H9 (cell line): ENCODE measurements at regions not wholly inside any gene's neighbourhood (a gene's known extent, or its start where the extent isn't known, plus 50 kb on each side); places are given as distances from the start of the nearest gene placed in this dataset.

Source experiments
- DNase-seq: peaks from one replicate; pipeline ENCODE4 v3.0.0-alpha.2; 2017
- H2AFZ ChIP-seq: one replicate; pipeline ENCODE4 v1.6.1; 2013; ENCODE audit warnings: mild to moderate bottlenecking, low read length, control low read depth, moderate library complexity
- H2AK5ac ChIP-seq: 2 replicates; pipeline ENCODE4 v1.6.1; 2013; ENCODE audit warnings: low read length, control low read depth, mixed read lengths; ENCODE audit not compliant: insufficient read length
- H2BK120ac ChIP-seq: one replicate; pipeline ENCODE4 v1.6.1; 2013; ENCODE audit warnings: low read depth, mild to moderate bottlenecking, low read length, control low read depth, inconsistent platforms; ENCODE audit not compliant: poor library complexity, severe bottlenecking
- H2BK12ac ChIP-seq: 2 replicates; pipeline ENCODE4 v1.6.1; 2013; ENCODE audit warnings: low read length, control low read depth, mixed read lengths, low read depth; ENCODE audit not compliant: insufficient read length
- H2BK15ac ChIP-seq: 2 replicates; pipeline ENCODE4 v1.6.1; 2013; ENCODE audit warnings: low read depth, low read length, control low read depth
- H2BK20ac ChIP-seq: one replicate; pipeline ENCODE4 v1.6.1; 2013; ENCODE audit warnings: low read depth, mild to moderate bottlenecking, low read length, control low read depth, inconsistent platforms; ENCODE audit not compliant: poor library complexity, severe bottlenecking
- H2BK5ac ChIP-seq: 2 replicates; pipeline ENCODE4 v1.6.1; 2013; ENCODE audit warnings: low read length, control low read depth, mixed read lengths; ENCODE audit not compliant: insufficient read length
- H3K14ac ChIP-seq: 2 replicates; pipeline ENCODE4 v1.6.1; 2013; ENCODE audit warnings: low read length, control low read depth; ENCODE audit not compliant: insufficient read depth
- H3K18ac ChIP-seq: 2 replicates; pipeline ENCODE4 v1.6.1; 2013; ENCODE audit warnings: low read depth, mild to moderate bottlenecking, mixed read lengths, low read length, control low read depth; ENCODE audit not compliant: insufficient read length
- H3K23ac ChIP-seq: 2 replicates; pipeline ENCODE4 v1.6.1; 2013; ENCODE audit warnings: low read length, control low read depth, mixed read lengths, low read depth; ENCODE audit not compliant: insufficient read length
- H3K23me2 ChIP-seq: 2 replicates; pipeline ENCODE4 v1.6.1; 2013; ENCODE audit warnings: low read depth, mild to moderate bottlenecking, mixed read lengths, low read length, control low read depth; ENCODE audit not compliant: insufficient read length, poor library complexity, severe bottlenecking
- H3K27ac ChIP-seq: 2 replicates; pipeline ENCODE4 v1.5.1; 2013; ENCODE audit warnings: low read length, control low read depth, mixed read lengths, low read depth; ENCODE audit not compliant: insufficient read length
- H3K27me3 ChIP-seq: 2 replicates; pipeline ENCODE4 v1.6.1; 2013; ENCODE audit warnings: low read length, control low read depth, inconsistent platforms; ENCODE audit not compliant: insufficient read depth
- H3K4ac ChIP-seq: 2 replicates; pipeline ENCODE4 v1.6.1; 2013; ENCODE audit warnings: low read depth, mild to moderate bottlenecking, control low read depth, inconsistent platforms, low read length, moderate library complexity
- H3K4me1 ChIP-seq: 2 replicates; pipeline ENCODE4 v1.6.1; 2013; ENCODE audit warnings: low read length, control low read depth, inconsistent platforms; ENCODE audit not compliant: insufficient read depth
- H3K4me2 ChIP-seq: 2 replicates; pipeline ENCODE4 v1.6.1; 2013; ENCODE audit warnings: low read length, control low read depth, mixed read lengths; ENCODE audit not compliant: insufficient read length, insufficient read depth
- H3K56ac ChIP-seq: 2 replicates; pipeline ENCODE4 v1.6.1; 2013; ENCODE audit warnings: low read depth, mild to moderate bottlenecking, mixed read lengths, low read length, control low read depth; ENCODE audit not compliant: insufficient read length
- H3K79me1 ChIP-seq: 2 replicates; pipeline ENCODE4 v1.6.1; 2013; ENCODE audit warnings: low read depth, mild to moderate bottlenecking, moderate library complexity, low read length, control low read depth, inconsistent platforms; ENCODE audit not compliant: insufficient read depth, poor library complexity, severe bottlenecking
- H3K79me2 ChIP-seq: 2 replicates; pipeline ENCODE4 v1.6.1; 2013; ENCODE audit warnings: low read length, control low read depth, inconsistent platforms; ENCODE audit not compliant: insufficient read depth
- H3K9ac ChIP-seq: 2 replicates; pipeline ENCODE4 v1.6.1; 2013; ENCODE audit warnings: low read length, control low read depth, mixed read lengths; ENCODE audit not compliant: insufficient read length; ENCODE audit errors: extremely low read depth
- H3K9me3 ChIP-seq: one replicate; pipeline ENCODE4 v1.6.1; 2013; ENCODE audit warnings: low read depth, low read length, inconsistent platforms; ENCODE audit not compliant: control insufficient read depth
- H3T11ph ChIP-seq: one replicate; pipeline ENCODE4 v1.6.1; 2013; ENCODE audit warnings: mild to moderate bottlenecking, low read length, control low read depth, inconsistent platforms
- H4K20me1 ChIP-seq: one replicate; pipeline ENCODE4 v1.6.1; 2013; ENCODE audit not compliant: control insufficient read depth, insufficient read length, insufficient read depth
- H4K5ac ChIP-seq: 2 replicates; pipeline ENCODE4 v1.6.1; 2013; ENCODE audit warnings: low read depth, mild to moderate bottlenecking, mixed read lengths, low read length, control low read depth; ENCODE audit not compliant: insufficient read length
- H4K8ac ChIP-seq: replicated peaks from 2 replicates; pipeline ENCODE4 v1.6.1; 2013; ENCODE audit warnings: low read length, control low read depth, mixed read lengths, low read depth; ENCODE audit not compliant: insufficient read length
- H4K91ac ChIP-seq: 2 replicates; pipeline ENCODE4 v1.6.1; 2013; ENCODE audit warnings: low read depth, mild to moderate bottlenecking, moderate library complexity, mixed read lengths, low read length, control low read depth; ENCODE audit not compliant: insufficient read length
- H3K27ac Mint-ChIP-seq, 3 experiments: 2 replicates in 2 of 3; 3 replicates in 1 of 3; pipeline ENCODE4 v1.8.0; 2020 to 2021; ENCODE audit warnings: mixed read lengths in 3 of 3, mild to moderate bottlenecking in 1 of 3, moderate library complexity in 1 of 3
- H3K27me3 Mint-ChIP-seq: 2 replicates; pipeline ENCODE4 v1.8.0; 2021; ENCODE audit warnings: low read depth, mild to moderate bottlenecking, moderate library complexity, mixed read lengths
- H3K36me3 Mint-ChIP-seq, 3 experiments: 2 replicates in 2 of 3; 3 replicates in 1 of 3; pipeline ENCODE4 v1.8.0; 2020 to 2021; ENCODE audit warnings: low read depth in 3 of 3, mixed read lengths in 3 of 3; ENCODE audit not compliant: insufficient read depth in 1 of 3
- H3K4me1 Mint-ChIP-seq, 2 experiments: 2 replicates each; pipeline ENCODE4 v1.8.0; 2020; ENCODE audit warnings: mixed read lengths in 2 of 2
- H3K4me3 Mint-ChIP-seq, 2 experiments: 2 replicates in 1 of 2; 3 replicates in 1 of 2; pipeline ENCODE4 v1.8.0; 2020 to 2021; ENCODE audit warnings: mild to moderate bottlenecking in 2 of 2, mixed read lengths in 2 of 2, moderate library complexity in 1 of 2
- H3K9me3 Mint-ChIP-seq, 2 experiments: 2 replicates in 1 of 2; 3 replicates in 1 of 2; pipeline ENCODE4 v1.8.0; 2020; ENCODE audit warnings: mild to moderate bottlenecking in 2 of 2, mixed read lengths in 2 of 2, moderate library complexity in 1 of 2
- WGBS: extraction: QIAGEN DNeasy Blood & Tissue Kit; methylation state at CpG from one replicate; pipeline ENCODE4 v1.1.7; 2013; ENCODE audit warnings: missing lambda C conversion rate, low lambda C conversion rate, mixed read lengths; ENCODE audit not compliant: insufficient read length; ENCODE audit errors: extremely low coverage; 5-methylcytosine and 5-hydroxymethylcytosine counted together
- TF ChIP-seq, protein P1 (sequence below): fragments of 200-600 bp; sonication (generic); conservative IDR thresholded peaks from 3 replicates; pipeline ENCODE4 v1.8.0; 2021; ENCODE audit warnings: antibody characterized with exemption, mild to moderate bottlenecking

DNA sequence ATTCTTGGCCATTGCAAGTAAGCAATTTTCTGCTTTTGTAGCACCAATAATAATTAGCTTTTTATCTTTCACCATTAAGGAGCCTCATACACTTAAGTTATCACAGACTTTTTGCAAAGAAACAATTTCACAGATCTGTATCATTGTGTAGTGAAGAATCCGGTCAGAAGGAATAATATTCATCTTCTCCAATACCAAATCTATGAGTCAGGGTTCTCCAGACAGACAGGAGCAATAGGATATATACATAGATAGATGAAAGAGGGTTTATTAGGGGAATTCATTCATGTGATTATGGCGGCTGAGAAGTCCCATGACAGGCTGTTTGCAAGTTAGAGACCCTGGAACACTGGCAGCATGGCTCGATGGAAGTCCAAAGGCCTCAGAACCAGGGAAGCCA, 82.9 kb upstream of the UBASH3B start:
- Mint-ChIP-seq H3K4me3 (no peak overlapping the region), H3K27ac (no peak overlapping the region), H3K36me3 (no peaks in the 10 kb centered on the region; a peak in 1 of 7 replicates), H3K9me3 (no peaks in the 10 kb centered on the region; a peak in 1 of 5 replicates), H3K27me3 (peaks cover 2% of the 10 kb centered on the region; the same call in 1 of the 2 replicates), H3K4me1 (no peaks in the 10 kb centered on the region)
- Histone ChIP-seq H3K4me1 (no peaks in the 10 kb centered on the region), H2AK5ac (no peak overlapping the region), H3K18ac (no peak overlapping the region), H2AFZ (no peak overlapping the region), H2BK15ac (no peak overlapping the region), H3K9ac (no peak overlapping the region), H2BK12ac (no peak overlapping the region), H3K23me2 (no peaks in the 10 kb centered on the region), H3T11ph (no peak overlapping the region), H3K14ac (no peak overlapping the region), H3K23ac (no peak overlapping the region), H3K27ac (no peak overlapping the region), H3K79me2 (no peaks in the 10 kb centered on the region), H4K8ac (no peak overlapping the region), H3K4me2 (no peak overlapping the region), H3K9me3 (no peaks in the 10 kb centered on the region), H3K79me1 (no peaks in the 10 kb centered on the region), H3K56ac (no peak overlapping the region), H2BK120ac (no peak overlapping the region), H2BK20ac (no peak overlapping the region), H3K27me3 (no peaks in the 10 kb centered on the region), H3K4ac (no peak overlapping the region), H4K5ac (no peak overlapping the region), H4K91ac (no peak overlapping the region), H4K20me1 (no peaks in the 10 kb centered on the region), H2BK5ac (no peak overlapping the region)
- no peak for DNase-seq
- WGBS = no CpG with 5 or more reads among the region's 3 CpGs
- TF ChIP-seq, protein P1, sequence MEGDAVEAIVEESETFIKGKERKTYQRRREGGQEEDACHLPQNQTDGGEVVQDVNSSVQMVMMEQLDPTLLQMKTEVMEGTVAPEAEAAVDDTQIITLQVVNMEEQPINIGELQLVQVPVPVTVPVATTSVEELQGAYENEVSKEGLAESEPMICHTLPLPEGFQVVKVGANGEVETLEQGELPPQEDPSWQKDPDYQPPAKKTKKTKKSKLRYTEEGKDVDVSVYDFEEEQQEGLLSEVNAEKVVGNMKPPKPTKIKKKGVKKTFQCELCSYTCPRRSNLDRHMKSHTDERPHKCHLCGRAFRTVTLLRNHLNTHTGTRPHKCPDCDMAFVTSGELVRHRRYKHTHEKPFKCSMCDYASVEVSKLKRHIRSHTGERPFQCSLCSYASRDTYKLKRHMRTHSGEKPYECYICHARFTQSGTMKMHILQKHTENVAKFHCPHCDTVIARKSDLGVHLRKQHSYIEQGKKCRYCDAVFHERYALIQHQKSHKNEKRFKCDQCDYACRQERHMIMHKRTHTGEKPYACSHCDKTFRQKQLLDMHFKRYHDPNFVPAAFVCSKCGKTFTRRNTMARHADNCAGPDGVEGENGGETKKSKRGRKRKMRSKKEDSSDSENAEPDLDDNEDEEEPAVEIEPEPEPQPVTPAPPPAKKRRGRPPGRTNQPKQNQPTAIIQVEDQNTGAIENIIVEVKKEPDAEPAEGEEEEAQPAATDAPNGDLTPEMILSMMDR = no peak
